ENCODE measurements at regions not wholly inside any gene's neighbourhood (a gene's known extent, or its start where the extent isn't known, plus 50 kb on each side); places are given as distances from the start of the nearest gene placed in this dataset.

DNA sequence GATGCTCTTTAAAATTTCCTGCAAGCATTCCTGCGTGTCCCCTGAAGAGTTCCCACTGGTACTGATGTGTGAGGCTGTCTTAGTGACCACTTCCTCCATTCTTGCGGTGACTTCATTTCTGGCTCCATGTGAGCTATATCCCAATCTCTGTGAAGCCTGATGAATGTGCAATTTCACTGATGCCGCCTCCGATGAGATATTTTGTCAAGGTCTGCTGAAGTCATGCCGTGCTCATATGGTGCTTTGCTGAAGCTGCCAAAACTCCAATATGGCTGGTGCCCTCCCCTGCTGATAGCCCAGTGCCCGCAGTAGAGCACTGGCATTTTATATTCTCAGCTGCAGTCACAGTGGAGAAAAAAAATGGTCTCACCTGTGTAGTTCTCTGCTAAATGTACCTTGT lies 271.5 kb downstream of the EFHB start:
- no peaks in the 10 kb centered on the region for H3K36me3 Mint-ChIP-seq (ENCODE audit: low read depth)
- no peak overlapping the region for H3K27ac Mint-ChIP-seq
- no peaks in the 10 kb centered on the region for H3K27me3 Mint-ChIP-seq
- no peaks in the 10 kb centered on the region for H3K9me3 Mint-ChIP-seq
- H3K4me3 Mint-ChIP-seq = no peak overlapping the region
- H3K4me1 Mint-ChIP-seq (ENCODE audit: low read depth) = no peaks in the 10 kb centered on the region
- intact Hi-C loops (cut with micrococcal nuclease) = no loop called here

DNA sequence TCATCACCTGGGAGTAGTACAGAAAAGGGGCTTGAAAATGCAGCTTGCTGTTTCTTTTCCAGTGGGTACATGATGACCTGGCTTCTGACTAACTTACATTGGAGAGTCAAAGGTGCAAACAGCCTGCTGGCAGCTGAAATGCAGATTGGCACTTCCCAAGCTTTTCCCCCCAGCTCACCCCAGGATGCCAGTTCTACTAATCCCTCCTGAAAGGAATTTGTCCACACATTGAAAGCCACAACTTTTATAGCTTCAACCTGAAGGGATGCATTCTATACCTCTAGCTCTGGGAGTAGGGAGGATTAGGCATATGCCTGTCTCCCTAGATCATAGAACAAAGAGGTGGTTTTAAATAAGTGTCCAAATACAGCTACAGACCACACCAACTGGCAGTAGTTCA lies 281.7 kb downstream of the EFHB start:
- Mint-ChIP-seq H3K27me3 (no peaks in the 10 kb centered on the region), H3K9me3 (peaks cover 42% of the 10 kb centered on the region), H3K36me3 (ENCODE audit: low read depth) (no peaks in the 10 kb centered on the region), H3K27ac (no peak overlapping the region), H3K4me3 (no peak overlapping the region), H3K4me1 (ENCODE audit: low read depth) (no peaks in the 10 kb centered on the region)
- intact Hi-C loops (cut with micrococcal nuclease) = no loop called here

DNA sequence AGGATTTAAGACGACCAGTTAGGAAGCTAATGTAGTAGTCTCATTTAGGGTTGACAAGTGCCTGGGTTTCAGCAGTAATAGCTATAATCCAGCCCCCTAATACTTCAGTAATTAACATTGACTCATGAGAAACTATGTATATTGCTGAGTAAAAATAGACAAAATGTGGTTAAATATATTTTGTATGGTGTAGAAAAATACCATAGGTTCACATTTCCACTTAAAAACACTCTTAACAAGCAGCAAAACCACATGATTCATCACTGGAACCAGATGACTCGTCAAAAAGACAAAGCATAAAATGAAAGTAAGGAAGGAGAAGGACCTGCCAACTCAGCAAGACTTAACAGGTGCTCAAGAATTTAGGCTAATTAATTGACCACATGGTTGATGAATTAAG lies 288.9 kb downstream of the EFHB start:
- Mint-ChIP-seq H3K27ac (no peak overlapping the region), H3K4me1 (ENCODE audit: low read depth) (peaks cover 5% of the 10 kb centered on the region), H3K4me3 (no peak overlapping the region), H3K9me3 (peaks cover 26% of the 10 kb centered on the region), H3K36me3 (ENCODE audit: low read depth) (no peaks in the 10 kb centered on the region), H3K27me3 (no peaks in the 10 kb centered on the region)
- intact Hi-C loops (cut with micrococcal nuclease) = no loop called here

DNA sequence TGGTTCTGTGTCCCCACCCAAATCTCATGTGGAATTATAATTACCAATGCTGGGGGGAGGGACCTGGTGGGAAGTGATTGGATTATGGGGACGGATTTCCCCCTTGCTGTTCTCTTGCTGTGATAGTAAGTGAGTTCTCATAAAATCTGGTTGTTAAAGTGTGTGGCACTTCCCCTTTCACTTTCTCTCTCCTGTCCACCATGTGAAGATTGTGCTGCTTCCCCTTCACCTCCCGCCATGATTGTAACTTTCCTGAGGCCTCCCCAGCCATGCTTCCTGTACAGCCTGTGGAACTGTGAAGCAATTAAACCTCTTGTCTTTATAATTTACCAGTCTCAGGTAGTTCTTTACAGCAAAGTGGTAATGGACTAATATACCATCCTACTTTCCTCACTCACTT lies 289.6 kb downstream of the EFHB start:
- no peak overlapping the region for H3K4me3 Mint-ChIP-seq

DNA sequence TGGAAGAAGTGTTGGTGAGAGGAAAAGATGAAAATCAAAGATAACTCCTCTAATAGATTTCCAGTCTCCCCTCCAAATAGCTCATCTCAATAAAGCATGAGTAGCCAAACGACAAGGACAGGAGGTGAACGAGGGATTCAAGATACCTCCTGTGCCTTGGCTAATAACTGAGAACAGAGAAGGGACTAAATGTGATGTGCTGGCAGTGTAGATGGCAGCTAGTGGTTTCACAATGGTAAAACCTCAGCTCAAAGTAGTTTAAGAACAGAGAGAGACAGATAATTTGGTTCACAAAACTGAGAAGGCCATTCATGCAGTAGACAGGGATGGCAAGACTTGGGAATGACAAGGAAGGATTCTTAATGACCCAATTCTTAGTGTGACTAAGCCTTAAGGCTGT lies 292.6 kb downstream of the EFHB start:
- peaks cover 20% of the 10 kb centered on the region for H3K9me3 Mint-ChIP-seq
- no peaks in the 10 kb centered on the region for H3K27me3 Mint-ChIP-seq
- H3K27ac Mint-ChIP-seq = no peak overlapping the region
- no peaks in the 10 kb centered on the region for H3K36me3 Mint-ChIP-seq (ENCODE audit: low read depth)
- intact Hi-C loops (cut with micrococcal nuclease) = no loop called here
- H3K4me1 Mint-ChIP-seq (ENCODE audit: low read depth) = peaks cover 5% of the 10 kb centered on the region
- no peak overlapping the region for H3K4me3 Mint-ChIP-seq

More for the DNA sequence above, 289.6 kb downstream of the EFHB start:
- intact Hi-C loops (cut with micrococcal nuclease) = no loop called here
- H3K9me3 Mint-ChIP-seq = peaks cover 26% of the 10 kb centered on the region
- H3K27me3 Mint-ChIP-seq = no peaks in the 10 kb centered on the region
- H3K27ac Mint-ChIP-seq = no peak overlapping the region
- H3K36me3 Mint-ChIP-seq (ENCODE audit: low read depth) = no peaks in the 10 kb centered on the region
- H3K4me1 Mint-ChIP-seq (ENCODE audit: low read depth) = peaks cover 5% of the 10 kb centered on the region

DNA sequence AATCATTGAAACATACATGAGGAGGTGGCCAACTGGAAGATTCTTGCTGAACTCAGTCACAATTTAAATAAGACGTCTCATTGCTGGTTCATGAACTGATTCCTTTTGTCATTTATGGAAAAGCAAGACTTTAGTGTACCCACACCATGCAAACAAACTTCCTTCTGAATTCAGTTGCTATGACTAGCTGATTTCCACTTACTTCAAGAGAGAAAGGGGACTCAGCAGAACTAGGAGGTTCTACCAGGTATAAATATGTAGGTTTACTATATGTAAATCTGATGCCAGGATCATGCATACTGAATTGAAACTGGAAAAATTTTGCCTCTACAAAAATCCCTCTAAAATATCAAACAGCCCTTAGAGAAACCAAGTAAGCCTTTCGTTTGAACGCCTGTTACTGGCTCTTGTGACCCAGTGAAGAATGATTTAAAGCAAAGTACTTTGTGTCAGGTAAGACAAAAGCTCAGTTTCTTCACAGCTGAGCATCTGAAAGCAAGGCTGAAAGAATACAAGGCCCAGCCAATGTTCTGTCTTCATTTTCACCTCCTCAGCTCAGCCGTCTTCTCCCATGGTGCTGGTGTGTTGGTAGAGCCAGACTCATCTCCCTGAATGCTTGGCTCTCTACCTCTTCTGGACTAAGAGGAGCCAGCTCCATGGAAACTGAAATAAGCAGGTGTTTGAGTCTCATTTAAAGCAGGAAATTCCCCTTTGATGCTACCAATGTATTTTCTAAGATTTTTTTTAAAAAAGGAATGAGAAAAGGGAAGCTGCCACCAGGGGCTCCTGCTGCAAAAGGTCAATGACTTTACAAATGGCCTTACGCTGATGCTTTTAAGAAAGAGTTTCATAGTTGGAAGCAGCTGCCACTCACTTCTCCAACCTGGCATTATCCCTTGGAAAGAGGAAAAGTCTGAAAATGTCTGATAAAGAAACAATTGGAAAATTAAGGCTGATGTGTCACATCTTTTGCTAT lies 301.6 kb downstream of the EFHB start:
- H3K36me3 Mint-ChIP-seq (ENCODE audit: low read depth) = no peaks in the 10 kb centered on the region
- no peaks in the 10 kb centered on the region for H3K4me1 Mint-ChIP-seq (ENCODE audit: low read depth)
- intact Hi-C loops (cut with micrococcal nuclease) = no loop called here

DNA sequence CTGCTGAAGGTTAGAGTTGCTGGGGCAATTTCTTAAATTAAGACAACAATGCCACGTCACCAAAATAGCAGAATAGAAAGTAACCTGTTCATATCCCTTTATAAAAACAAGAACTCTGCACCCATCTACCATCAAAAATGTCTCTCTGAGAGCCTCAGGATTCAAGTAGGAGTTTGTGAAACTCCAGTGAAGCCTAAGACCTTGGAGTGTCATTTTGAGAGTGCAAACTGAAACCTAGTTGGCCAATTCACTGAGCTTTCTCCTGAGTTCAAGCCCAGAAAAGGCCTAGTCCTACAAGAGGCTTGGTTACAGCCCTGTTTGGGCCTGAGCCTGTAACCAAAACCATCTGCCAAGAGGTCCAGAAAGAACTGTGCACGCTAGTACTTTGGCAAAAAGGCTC lies 335.1 kb downstream of the EFHB start:
- Mint-ChIP-seq H3K4me1 (ENCODE audit: low read depth) (no peaks in the 10 kb centered on the region), H3K27ac (no peak overlapping the region), H3K27me3 (no peaks in the 10 kb centered on the region), H3K4me3 (no peak overlapping the region), H3K9me3 (peaks cover 55% of the 10 kb centered on the region), H3K36me3 (ENCODE audit: low read depth) (no peaks in the 10 kb centered on the region)
- intact Hi-C loops (cut with micrococcal nuclease) = no loop called here

More for the DNA sequence above, 301.6 kb downstream of the EFHB start:
- Mint-ChIP-seq H3K27me3 (no peaks in the 10 kb centered on the region), H3K27ac (no peak overlapping the region), H3K9me3 (no peaks in the 10 kb centered on the region), H3K4me3 (no peak overlapping the region)

DNA sequence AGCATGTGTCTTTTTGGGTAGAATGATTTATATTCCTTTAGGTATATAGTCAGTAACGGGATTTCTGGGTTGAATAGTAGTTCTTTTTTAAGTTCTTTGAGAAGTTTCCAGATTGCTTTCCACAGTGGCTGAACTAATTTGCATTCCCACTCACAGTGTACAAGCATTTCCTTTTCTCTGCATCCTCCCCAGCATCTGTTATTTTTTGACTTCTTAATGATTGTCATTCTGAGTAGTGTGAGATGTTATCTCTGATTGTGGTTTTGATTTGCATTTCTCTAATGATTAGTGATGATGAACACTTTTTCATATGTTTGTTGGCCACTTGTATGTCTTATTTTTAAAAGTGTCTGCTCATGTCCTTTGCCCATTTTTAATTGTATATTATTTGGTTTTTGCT lies 337.6 kb downstream of the EFHB start:
- Mint-ChIP-seq H3K27me3 (no peaks in the 10 kb centered on the region), H3K4me3 (no peak overlapping the region), H3K36me3 (ENCODE audit: low read depth) (no peaks in the 10 kb centered on the region), H3K27ac (no peak overlapping the region), H3K9me3 (peaks cover 55% of the 10 kb centered on the region), H3K4me1 (ENCODE audit: low read depth) (no peaks in the 10 kb centered on the region)
- intact Hi-C loops (cut with micrococcal nuclease) = no loop called here

DNA sequence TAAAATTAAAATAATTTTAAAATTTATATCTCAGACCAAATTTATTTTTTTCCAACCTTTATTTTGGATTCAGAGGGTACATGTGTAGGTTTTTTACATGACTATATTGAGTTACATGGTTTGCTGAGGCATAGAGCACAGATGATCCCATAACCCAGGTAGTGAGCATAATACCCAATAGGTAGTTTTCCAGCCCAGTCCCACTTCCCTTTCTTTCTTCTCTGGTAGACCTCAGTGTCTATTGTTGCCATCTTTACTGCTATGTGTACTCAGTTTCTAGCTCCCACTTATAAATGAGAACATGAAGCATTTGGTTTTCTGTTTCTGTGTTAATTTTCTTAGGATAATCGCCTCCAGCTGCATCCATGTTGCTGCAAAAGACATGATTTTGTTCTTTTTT lies 338.1 kb downstream of the EFHB start:
- Mint-ChIP-seq H3K27me3 (no peaks in the 10 kb centered on the region), H3K36me3 (ENCODE audit: low read depth) (no peaks in the 10 kb centered on the region), H3K4me3 (no peak overlapping the region), H3K4me1 (ENCODE audit: low read depth) (no peaks in the 10 kb centered on the region), H3K9me3 (peaks cover 55% of the 10 kb centered on the region), H3K27ac (no peak overlapping the region)
- intact Hi-C loops (cut with micrococcal nuclease) = no loop called here

Data from dendritic cell treated with granulocyte-macrophage colony-stimulating factor and Interleukin-4, amounts not matched to agents 40 ng/mL and 50 ng/mL, for 4 days (primary cell).